ENCODE measurements at regions not wholly inside any gene's neighbourhood (a gene's known extent, or its start where the extent isn't known, plus 50 kb on each side); places are given as distances from the start of the nearest gene placed in this dataset.

- TF ChIP-seq POLR2AphosphoS5 (IDR thresholded peaks at IDR 0.05) (no peak), POLR2A (IDR thresholded peaks at IDR 0.05) (no peak), CTCF (IDR thresholded peaks at IDR 0.05) (no peak)
- no peak for DNase-seq (ENCODE audit: low spot score in 2 of 2)
- H3K27ac ChIP-seq: peak overlapping the region; percentile 81 to 82
- H3K4me3 ChIP-seq: peak overlapping the region; percentile 26 to 66 (median 46)
- H3K36me3 ChIP-seq: no peaks in the 10 kb centered on the region
- intact Hi-C loops (cut with DNase I; ENCODE audit: low total_unique reads): loop anchor here (5.0 kb wide), 2 partner anchors 610 to 1515 kb away; no protein-coding TSS in a partner anchor
- H3K9me3 ChIP-seq: no peaks in the 10 kb centered on the region
- H3K4me1 ChIP-seq: peaks cover 0 to 3% of the 10 kb centered on the region in 2 donors
- no peaks in the 10 kb centered on the region for H3K27me3 ChIP-seq
Observed at GRCh38 chr6:37101991-37102298, 68.0 kb upstream of the PIM1 start.

GRCh38 chr6:37102299-37103168, 67.4 kb upstream of the PIM1 start:
- TF ChIP-seq POLR2A (IDR thresholded peaks at IDR 0.05) (no peak), POLR2AphosphoS5 (IDR thresholded peaks at IDR 0.05) (peak; percentile 15 to 61 (median 49))
- Histone ChIP-seq H3K4me3 (peak overlapping the region; percentile 26 to 66 (median 46)), H3K27me3 (no peaks in the 10 kb centered on the region), H3K27ac (peak overlapping the region; percentile 81 to 82), H3K36me3 (no peaks in the 10 kb centered on the region), H3K4me1 (peaks cover 0 to 3% of the 10 kb centered on the region in 2 donors), H3K9me3 (no peaks in the 10 kb centered on the region)
- intact Hi-C loops (cut with DNase I; ENCODE audit: low total_unique reads): loop anchor here (5.0 kb wide), 2 partner anchors 610 to 1515 kb away; no protein-coding TSS in a partner anchor
- DNase-seq (ENCODE audit: low spot score in 2 of 2): peak; percentile 80 to 86

- peak overlapping the region; percentile 26 to 66 (median 46) for H3K4me3 ChIP-seq
- H3K27ac ChIP-seq: peak overlapping the region; percentile 81 to 82
- peak in 1 of 2 donors; percentile 32 for DNase-seq (ENCODE audit: low spot score in 2 of 2)
- H3K9me3 ChIP-seq: no peaks in the 10 kb centered on the region
- no peak for TF ChIP-seq POLR2A (IDR thresholded peaks at IDR 0.05)
- no peak for TF ChIP-seq CTCF (IDR thresholded peaks at IDR 0.05)
- no peak for TF ChIP-seq POLR2AphosphoS5 (IDR thresholded peaks at IDR 0.05)
- intact Hi-C loops (cut with DNase I; ENCODE audit: low total_unique reads): loop anchor here (5.0 kb wide), 2 partner anchors 611 to 1514 kb away; no protein-coding TSS in a partner anchor
- H3K36me3 ChIP-seq: no peaks in the 10 kb centered on the region
- H3K27me3 ChIP-seq: no peaks in the 10 kb centered on the region
- peaks cover 0 to 3% of the 10 kb centered on the region in 2 donors for H3K4me1 ChIP-seq
Observed at GRCh38 chr6:37103169-37104039, 66.5 kb upstream of the PIM1 start.

GRCh38 chr6:37104824-37105147, 65.2 kb upstream of the PIM1 start:
- no peaks in the 10 kb centered on the region for H3K9me3 ChIP-seq
- no peak overlapping the region for H3K27ac ChIP-seq
- H3K4me3 ChIP-seq: no peak overlapping the region
- H3K27me3 ChIP-seq: no peaks in the 10 kb centered on the region
- TF ChIP-seq POLR2A (IDR thresholded peaks at IDR 0.05) (no peak), POLR2AphosphoS5 (IDR thresholded peaks at IDR 0.05) (no peak), CTCF (IDR thresholded peaks at IDR 0.05) (no peak)
- H3K4me1 ChIP-seq: peaks cover 0 to 3% of the 10 kb centered on the region in 2 donors
- intact Hi-C loops (cut with DNase I; ENCODE audit: low total_unique reads): loop anchor here (5.0 kb wide), 2 partner anchors 612 to 1513 kb away; no protein-coding TSS in a partner anchor
- H3K36me3 ChIP-seq: no peaks in the 10 kb centered on the region
- DNase-seq (ENCODE audit: low spot score in 2 of 2): no peak

GRCh38 chr6:37105148-37106050, 64.6 kb upstream of the PIM1 start:
- Histone ChIP-seq H3K27me3 (no peaks in the 10 kb centered on the region), H3K9me3 (no peaks in the 10 kb centered on the region), H3K36me3 (no peaks in the 10 kb centered on the region), H3K4me3 (no peak overlapping the region), H3K27ac (no peak overlapping the region), H3K4me1 (peaks cover 0 to 3% of the 10 kb centered on the region in 2 donors)
- DNase-seq (ENCODE audit: low spot score in 2 of 2): no peak
- intact Hi-C loops (cut with DNase I; ENCODE audit: low total_unique reads): no loop called here
- no peak for TF ChIP-seq POLR2AphosphoS5 (IDR thresholded peaks at IDR 0.05)
- no peak for TF ChIP-seq POLR2A (IDR thresholded peaks at IDR 0.05)
- no peak for TF ChIP-seq CTCF (IDR thresholded peaks at IDR 0.05)
